Fibroblast of lung (primary cell): ENCODE measurements at regions not wholly inside any gene's neighbourhood (a gene's known extent, or its start where the extent isn't known, plus 50 kb on each side); places are given as distances from the start of the nearest gene placed in this dataset.

ENCODE experiments used
- DNase-seq, 2 donors: peaks; one replicate each; pipeline versions ENCODE4 v3.0.0 to v3.0.0-alpha.2; 2010; ENCODE audit warnings: low read depth in 2 of 2
- H2AFZ ChIP-seq: 2 replicates; pipeline ENCODE4 v1.5.1; 2012; ENCODE audit warnings: low read length, control low read depth, inconsistent platforms
- H3K27ac ChIP-seq: 2 replicates; pipeline ENCODE4 v1.5.1; 2011; ENCODE audit warnings: low read length, control low read depth; ENCODE audit not compliant: insufficient read depth
- H3K27me3 ChIP-seq: 2 replicates; pipeline ENCODE4 v1.5.1; 2011; ENCODE audit warnings: mild to moderate bottlenecking, low read length; ENCODE audit not compliant: control insufficient read depth, insufficient read depth
- H3K36me3 ChIP-seq: 2 replicates; pipeline ENCODE4 v1.5.1; 2011; ENCODE audit warnings: low read length; ENCODE audit not compliant: control insufficient read depth, insufficient read depth
- H3K4me1 ChIP-seq: 2 replicates; pipeline ENCODE4 v1.5.1; 2011; ENCODE audit warnings: low read length; ENCODE audit not compliant: control insufficient read depth, insufficient read depth; ENCODE audit errors: extremely low read depth
- H3K4me2 ChIP-seq: 2 replicates; pipeline ENCODE4 v1.5.1; 2011; ENCODE audit warnings: low read length, control low read depth; ENCODE audit not compliant: insufficient read depth; ENCODE audit errors: extremely low read depth
- H3K4me3 ChIP-seq, 4 experiments: fragments of 200-600 bp in 1 of 4; sonication (generic) in 1 of 4; replicated peaks in 1 of 4; 2 replicates each; pipeline ENCODE4 v1.5.1; 2011 to 2016; ENCODE audit warnings: low read length in 4 of 4, low read depth in 3 of 4, mild to moderate bottlenecking in 3 of 4, control low read depth in 2 of 4, inconsistent platforms in 1 of 4, mixed read lengths in 1 of 4; ENCODE audit not compliant: insufficient read depth in 1 of 4; ENCODE audit errors: control extremely low read depth in 1 of 4
- H3K79me2 ChIP-seq: 2 replicates; pipeline ENCODE4 v1.5.1; 2012; ENCODE audit warnings: mild to moderate bottlenecking, low read length, inconsistent platforms; ENCODE audit not compliant: control insufficient read depth, insufficient read depth
- H3K9ac ChIP-seq: 2 replicates; pipeline ENCODE4 v1.5.1; 2011; ENCODE audit warnings: mild to moderate bottlenecking, low read length, control low read depth; ENCODE audit not compliant: insufficient read depth
- H3K9me3 ChIP-seq: 2 replicates; pipeline ENCODE4 v1.5.1; 2012; ENCODE audit warnings: low read depth, low read length; ENCODE audit not compliant: control insufficient read depth, insufficient read depth
- H4K20me1 ChIP-seq: 2 replicates; pipeline ENCODE4 v1.5.1; 2011; ENCODE audit warnings: low read length; ENCODE audit not compliant: control insufficient read depth, insufficient read depth; ENCODE audit errors: extremely low read depth
- CTCF ChIP-seq, 2 donors: IDR thresholded peaks in 1 of 2; conservative IDR thresholded peaks in 1 of 2; 1 replicate in 1 of 2; 2 replicates in 1 of 2; pipeline ENCODE4 v1.5.1; 2011 to 2012; ENCODE audit warnings: low read length in 2 of 2, control low read depth in 1 of 2, inconsistent platforms in 1 of 2, low read depth in 1 of 2, mild to moderate bottlenecking in 1 of 2
- EZH2 ChIP-seq: IDR thresholded peaks from 2 replicates; pipeline ENCODE4 v1.5.1; 2012; ENCODE audit warnings: low read length, control low read depth, mild to moderate bottlenecking; ENCODE audit errors: missing control alignments

GRCh38 chr11:80086496-80087055, 645.7 kb upstream of the TENM4 start:
- Histone ChIP-seq H3K9me3 (no peaks in the 10 kb centered on the region), H3K9ac (no peak overlapping the region), H3K79me2 (no peaks in the 10 kb centered on the region), H3K4me2 (no peak overlapping the region), H4K20me1 (no peaks in the 10 kb centered on the region), H3K4me3 (no peak overlapping the region), H3K27me3 (no peaks in the 10 kb centered on the region), H3K27ac (no peak overlapping the region), H3K4me1 (no peaks in the 10 kb centered on the region), H2AFZ (no peak overlapping the region), H3K36me3 (no peaks in the 10 kb centered on the region)
- TF ChIP-seq EZH2 (no peak), CTCF (conservative IDR thresholded peaks at IDR 0.05 in 1 of 2, IDR thresholded peaks at IDR 0.05 in 1 of 2; ENCODE audit: low read depth in 1 of 2, low read length in 2 of 2) (no peak)
- DNase-seq: no peak

DNA sequence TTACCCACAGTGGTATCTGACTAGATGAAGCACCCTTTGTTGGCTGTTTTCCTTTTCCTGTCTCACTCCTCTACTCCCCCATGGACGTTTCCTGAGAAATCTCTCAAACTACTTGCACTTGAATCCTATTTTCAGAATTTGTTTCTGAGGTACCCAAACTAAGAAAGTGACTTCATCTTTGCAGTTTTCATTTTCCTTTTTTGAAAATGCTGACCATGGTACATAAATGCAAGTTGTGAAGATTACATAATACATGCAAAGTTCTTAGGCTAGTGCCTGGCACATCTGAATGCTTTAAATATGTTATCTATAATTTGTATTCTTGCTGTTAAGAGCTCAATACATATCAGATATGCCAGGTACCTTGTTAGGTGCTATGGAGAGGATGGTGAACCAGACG, 644.7 kb upstream of the TENM4 start:
- no peak for DNase-seq
- Histone ChIP-seq H3K4me1 (no peaks in the 10 kb centered on the region), H3K27me3 (no peaks in the 10 kb centered on the region), H3K9ac (no peak overlapping the region), H3K4me2 (no peak overlapping the region), H3K27ac (no peak overlapping the region), H2AFZ (no peak overlapping the region), H3K79me2 (no peaks in the 10 kb centered on the region), H3K9me3 (no peaks in the 10 kb centered on the region), H3K36me3 (no peaks in the 10 kb centered on the region), H4K20me1 (no peaks in the 10 kb centered on the region), H3K4me3 (no peak overlapping the region)
- no peak for TF ChIP-seq CTCF (conservative IDR thresholded peaks at IDR 0.05 in 1 of 2, IDR thresholded peaks at IDR 0.05 in 1 of 2; ENCODE audit: low read depth in 1 of 2, low read length in 2 of 2)
- TF ChIP-seq EZH2: no peak

GRCh38 chr11:80084608-80085007, 643.8 kb upstream of the TENM4 start:
- TF ChIP-seq CTCF (conservative IDR thresholded peaks at IDR 0.05 in 1 of 2, IDR thresholded peaks at IDR 0.05 in 1 of 2; ENCODE audit: low read depth in 1 of 2, low read length in 2 of 2): no peak
- no peak for TF ChIP-seq EZH2
- Histone ChIP-seq H3K27ac (no peak overlapping the region), H3K36me3 (no peaks in the 10 kb centered on the region), H3K9ac (no peak overlapping the region), H3K79me2 (no peaks in the 10 kb centered on the region), H3K4me2 (no peak overlapping the region), H3K4me3 (no peak overlapping the region), H3K4me1 (no peaks in the 10 kb centered on the region), H3K27me3 (no peaks in the 10 kb centered on the region), H3K9me3 (no peaks in the 10 kb centered on the region), H4K20me1 (no peaks in the 10 kb centered on the region), H2AFZ (no peak overlapping the region)
- DNase-seq: no peak
